GM21717 (cell line): ENCODE measurements at regions not wholly inside any gene's neighbourhood (a gene's known extent, or its start where the extent isn't known, plus 50 kb on each side); places are given as distances from the start of the nearest gene placed in this dataset.

Experiments
- ATAC-seq: cut with Tn5 transposase; IDR thresholded peaks from one replicate; pipeline ENCODE4 v1.9.1; 2021; ENCODE audit warnings: mild to moderate bottlenecking, moderate library complexity; ENCODE audit not compliant: unreplicated experiment

- no peak for ATAC-seq
These were observed 372.8 kb upstream of the DUSP10 start for GRCh38 chr1:222114536-222115156.

DNA sequence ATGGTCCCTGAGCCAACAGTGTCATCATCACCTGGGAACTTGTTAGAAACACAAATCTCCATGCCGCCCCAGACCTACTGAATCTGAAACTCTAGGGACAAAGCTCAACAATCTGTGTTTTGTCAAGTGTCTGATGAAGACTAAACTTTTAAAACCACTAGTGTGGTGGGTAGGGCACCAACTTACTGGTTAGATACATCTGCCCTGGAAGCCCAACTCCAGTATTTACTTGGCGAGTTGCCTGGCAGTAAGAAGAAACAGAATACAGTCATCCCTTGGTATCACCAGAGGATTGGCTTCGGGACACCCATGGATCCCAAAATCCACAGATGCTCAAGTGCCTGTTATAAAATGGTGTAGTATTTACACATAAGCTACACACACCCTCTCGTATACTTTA lies 367.9 kb upstream of the DUSP10 start:
- ATAC-seq, result no peak

- ATAC-seq, result no peak
These were observed 366.1 kb upstream of the DUSP10 start for GRCh38 chr1:222107975-222108374.

DNA sequence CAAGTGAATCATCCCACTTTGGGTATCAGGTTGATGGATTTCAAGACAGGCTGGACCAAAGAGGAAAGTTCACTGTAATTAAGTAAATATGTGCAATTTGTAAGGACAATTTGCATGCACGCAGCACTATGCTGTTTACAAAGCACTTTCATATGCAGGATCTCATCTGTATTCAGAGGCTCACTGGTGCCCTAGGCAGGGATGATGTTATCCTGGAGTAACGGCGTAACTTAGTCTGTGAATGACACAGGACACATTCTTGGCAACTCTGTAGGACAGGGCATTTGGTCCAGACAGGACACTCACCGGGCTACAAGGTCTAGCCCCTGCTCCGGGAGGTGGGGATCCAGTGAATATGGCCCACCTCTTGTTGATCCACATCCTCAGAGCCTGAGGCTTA lies 365.4 kb upstream of the DUSP10 start:
- no peak for ATAC-seq

DNA sequence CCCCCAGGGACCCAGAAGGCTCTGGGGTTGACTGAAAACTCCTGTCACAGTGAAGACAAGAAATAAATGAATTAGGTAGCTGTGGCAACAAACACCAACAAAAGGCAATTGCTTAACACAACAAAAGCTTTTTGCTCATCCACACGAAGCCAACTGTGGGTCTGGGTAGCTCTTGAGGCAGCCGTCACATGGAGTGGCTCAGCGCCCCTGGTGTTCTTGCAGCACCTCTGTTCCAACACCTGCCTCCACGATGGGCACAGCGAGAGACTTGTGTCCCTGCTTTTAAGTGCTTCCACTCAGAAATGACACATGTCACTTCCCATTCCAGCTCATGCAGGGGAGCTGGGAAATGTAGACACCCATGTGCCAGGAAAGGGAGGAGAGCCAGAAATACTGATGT lies 364.5 kb upstream of the DUSP10 start:
- ATAC-seq, result no peak

DNA sequence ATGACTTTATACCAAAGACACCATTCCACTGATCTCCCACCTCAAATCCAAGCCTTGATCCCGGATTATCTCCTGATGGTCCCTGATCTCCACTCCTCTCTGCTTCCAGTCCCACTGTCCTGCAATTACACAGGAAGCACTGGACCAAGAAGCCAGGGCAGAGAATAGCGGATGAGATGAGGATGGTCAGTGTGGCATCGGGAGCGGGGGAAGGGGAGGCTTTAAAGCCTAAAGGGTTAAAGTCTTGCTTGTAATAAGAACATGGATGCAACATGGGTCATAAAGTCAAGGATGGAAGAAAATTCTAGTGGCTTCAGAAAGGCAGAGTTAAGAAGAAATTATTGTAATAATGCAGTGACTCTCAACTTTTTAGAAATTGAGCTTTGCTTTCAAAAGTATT lies 364.0 kb upstream of the DUSP10 start:
- ATAC-seq, result no peak

DNA sequence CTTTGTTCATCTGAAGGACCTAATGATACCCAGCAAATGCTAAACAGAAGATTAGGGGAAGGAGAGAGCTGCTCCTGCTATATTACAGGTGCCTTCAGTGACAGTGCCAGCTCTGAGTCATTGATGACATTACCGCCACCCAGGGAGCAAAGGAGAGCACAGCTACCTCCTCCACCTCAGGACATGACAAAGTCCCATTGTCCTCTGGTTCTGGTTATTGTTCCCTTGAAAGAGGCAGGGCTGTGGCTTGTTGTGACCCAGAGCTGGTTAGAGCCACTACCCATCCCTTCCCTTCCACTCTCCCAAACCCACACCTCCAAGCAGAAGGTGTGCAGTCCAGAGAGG lies 363.5 kb upstream of the DUSP10 start:
- ATAC-seq, result peak; percentile 56

DNA sequence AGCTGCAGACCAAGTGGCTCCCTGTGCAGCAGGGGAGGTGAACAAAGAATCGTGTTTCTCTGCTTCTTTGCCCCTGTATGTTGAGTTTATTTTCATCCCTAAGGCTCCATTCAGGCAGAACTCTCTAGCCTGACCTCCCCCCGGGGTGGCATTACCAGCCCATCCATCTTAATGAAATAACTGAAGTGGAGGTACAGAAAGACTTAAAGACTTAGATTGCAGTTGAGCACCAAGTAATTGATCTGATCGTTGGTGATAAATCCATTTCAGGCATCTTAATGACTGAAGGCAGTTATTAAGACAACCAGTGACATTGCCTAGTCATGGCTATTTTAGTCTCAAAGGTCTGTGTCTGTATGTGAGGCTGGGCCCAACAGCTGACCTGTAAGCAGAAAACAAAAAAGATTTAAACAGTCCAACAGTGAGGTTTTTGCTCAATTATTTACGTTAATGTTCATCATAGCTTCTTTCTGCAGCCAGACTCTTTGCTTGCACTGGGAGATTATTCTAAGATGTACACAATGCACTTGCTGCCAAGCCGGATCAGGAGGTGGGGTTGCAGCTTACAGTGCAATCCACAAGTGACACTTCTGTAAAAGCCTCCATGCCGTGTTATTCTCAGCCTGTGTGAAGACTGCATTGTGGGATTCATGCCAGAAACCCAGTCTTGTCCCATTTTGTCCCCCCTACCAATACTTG lies 363.0 kb upstream of the DUSP10 start:
- ATAC-seq, result peak; percentile 10

DNA sequence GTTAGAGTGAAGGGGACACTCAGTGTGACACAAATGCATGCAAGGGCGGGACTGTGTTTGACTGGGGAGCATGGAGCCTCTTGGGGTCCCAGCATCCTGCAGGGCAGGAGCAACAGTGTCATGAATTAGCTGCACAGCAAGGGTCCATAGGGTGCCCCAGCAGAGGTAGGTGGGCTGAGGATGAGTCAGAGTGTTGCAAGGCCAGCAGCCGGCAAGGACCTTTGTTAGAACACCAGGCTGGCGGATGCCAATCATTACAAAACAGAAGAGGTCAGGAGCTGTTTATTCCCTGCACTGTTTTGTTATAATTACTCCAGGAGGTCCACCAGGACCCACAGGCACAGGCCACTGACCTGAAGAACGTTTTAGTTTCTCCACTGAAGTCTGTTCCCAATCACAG lies 362.2 kb upstream of the DUSP10 start:
- ATAC-seq, result no peak

DNA sequence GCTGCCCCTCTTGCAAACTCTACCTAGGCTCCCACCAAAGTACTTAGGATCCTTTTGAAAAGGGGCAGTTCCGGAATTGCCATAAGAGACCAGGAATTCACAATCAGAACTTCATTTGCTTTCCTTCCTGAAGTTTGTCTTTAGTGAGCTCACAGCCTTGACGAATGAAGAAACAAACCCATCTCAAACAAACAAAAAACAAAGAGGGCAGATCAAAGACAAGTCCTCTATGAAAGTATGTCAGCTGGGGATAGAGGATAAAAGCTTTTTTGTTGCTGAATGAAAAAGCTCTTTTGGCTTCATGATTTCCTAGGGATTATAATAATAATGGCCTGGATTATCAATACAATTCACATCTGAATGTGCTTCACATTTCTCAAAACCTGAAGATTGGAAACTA lies 357.9 kb upstream of the DUSP10 start:
- ATAC-seq, result no peak

- ATAC-seq, result no peak
These were observed 356.5 kb upstream of the DUSP10 start for GRCh38 chr1:222098404-222098803.

DNA sequence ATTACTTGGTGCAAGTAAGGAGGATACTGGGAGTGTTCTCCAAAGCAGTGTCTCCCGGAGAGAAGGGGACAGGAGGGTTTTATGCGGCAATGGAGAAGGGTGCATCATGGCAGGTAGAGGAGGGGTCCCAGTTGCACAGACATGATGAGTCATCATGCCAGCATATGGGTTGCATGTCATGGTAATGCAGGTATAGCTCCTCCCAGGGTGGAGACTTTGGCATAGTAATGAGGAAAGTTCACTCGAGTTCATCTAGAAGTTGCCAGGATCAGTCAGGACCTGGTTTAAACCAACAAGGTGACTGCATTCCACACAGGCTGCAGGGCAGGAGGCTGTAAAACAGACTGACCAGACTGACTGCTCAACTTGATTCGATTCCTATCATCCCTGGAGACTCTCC lies 355.7 kb upstream of the DUSP10 start:
- ATAC-seq, result no peak

DNA sequence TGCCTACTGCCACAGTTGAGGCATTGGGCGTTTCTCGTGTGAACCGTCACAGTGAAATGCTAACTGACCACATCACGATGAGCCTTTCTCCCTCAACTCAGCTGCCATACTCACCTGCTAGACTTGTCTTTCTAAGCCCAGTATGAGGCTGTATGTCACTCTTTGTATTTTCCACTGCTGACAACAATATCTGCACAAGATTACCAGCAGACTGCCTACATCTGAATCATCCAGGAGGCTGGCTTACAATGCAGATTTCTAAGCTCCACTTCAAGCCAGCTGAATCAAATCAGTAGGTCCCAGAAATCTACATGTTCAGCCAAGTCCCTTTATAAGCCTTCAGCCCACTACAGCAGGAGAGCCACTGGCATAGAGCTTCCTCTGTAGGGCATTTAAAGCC lies 355.0 kb upstream of the DUSP10 start:
- no peak for ATAC-seq

GRCh38 chr1:222096476-222096772 lies 354.5 kb upstream of the DUSP10 start:
- no peak for ATAC-seq

- ATAC-seq, result peak; percentile 81
These were observed 354.0 kb upstream of the DUSP10 start for GRCh38 chr1:222095606-222096475.

- ATAC-seq, result no peak
These were observed 351.6 kb upstream of the DUSP10 start for GRCh38 chr1:222093518-222093917.

- no peak for ATAC-seq
These were observed 348.2 kb upstream of the DUSP10 start for GRCh38 chr1:222090103-222090502.

GRCh38 chr1:222087221-222087920 lies 345.5 kb upstream of the DUSP10 start:
- ATAC-seq, result no peak

- no peak for ATAC-seq
These were observed 343.1 kb upstream of the DUSP10 start for GRCh38 chr1:222084996-222085395.

DNA sequence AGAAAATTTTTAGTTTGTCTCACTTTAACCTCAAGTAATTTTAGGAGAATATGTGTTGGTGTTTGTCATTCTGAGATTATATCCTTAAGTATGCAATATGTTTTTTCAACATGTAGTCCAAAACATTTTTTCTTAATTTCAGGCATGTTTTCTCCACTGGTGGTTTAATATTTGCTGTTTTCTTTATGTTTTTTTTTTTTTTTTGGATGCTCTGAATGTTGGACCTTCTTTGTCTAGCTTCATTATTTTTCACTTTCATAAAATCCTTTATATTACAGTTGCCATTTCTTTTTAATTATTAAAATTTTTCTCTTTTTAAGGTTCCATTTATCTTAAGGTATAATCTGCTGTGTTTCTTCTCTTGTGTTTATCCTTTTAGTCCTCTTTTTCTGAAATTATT lies 342.2 kb upstream of the DUSP10 start:
- no peak for ATAC-seq

- ATAC-seq, result peak; percentile 49
These were observed 340.0 kb upstream of the DUSP10 start for GRCh38 chr1:222081859-222082258.

DNA sequence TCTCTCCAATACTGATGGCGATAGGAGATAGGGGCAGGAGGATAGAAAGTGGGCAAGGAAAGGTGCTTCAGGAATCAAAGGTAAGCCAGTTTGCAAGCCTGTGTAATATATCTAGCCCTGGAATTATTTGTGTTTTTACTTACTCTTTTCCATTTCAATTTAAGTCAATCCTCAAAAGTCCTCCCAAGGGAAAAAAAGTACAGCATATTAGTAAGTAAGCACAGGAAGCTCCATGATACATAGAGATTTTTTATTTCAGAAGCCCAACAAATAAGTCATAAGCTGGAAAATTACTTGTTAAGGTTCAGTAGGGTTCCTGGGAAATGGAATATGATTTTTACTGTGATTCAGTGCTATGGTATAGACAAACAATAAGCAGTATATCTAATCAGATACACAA lies 337.7 kb upstream of the DUSP10 start:
- no peak for ATAC-seq
